Tibial nerve (tissue), 4 donors: ENCODE measurements at regions not wholly inside any gene's neighbourhood (a gene's known extent, or its start where the extent isn't known, plus 50 kb on each side); places are given as distances from the start of the nearest gene placed in this dataset.

Experiments
- CTCF ChIP-seq, 5 experiments: fragments of 200-600 bp in 3 of 5; fragments of 450-650 bp in 2 of 5; sonication (generic) in 3 of 5; IDR thresholded peaks; one replicate each; pipeline ENCODE4 v1.5.1; 2016 to 2019; ENCODE audit warnings: antibody characterized with exemption in 5 of 5, mild to moderate bottlenecking in 3 of 5, moderate library complexity in 2 of 5
- EP300 ChIP-seq, 2 donors: sonication (generic); formaldehyde crosslinking; IDR thresholded peaks; one replicate each; pipeline ENCODE4 v1.6.1; 2017; ENCODE audit warnings: antibody characterized with exemption in 2 of 2, mild to moderate bottlenecking in 1 of 2
- POLR2A ChIP-seq, 2 donors: fragments of 450-650 bp; IDR thresholded peaks; one replicate each; pipeline ENCODE4 v1.6.1; 2017; ENCODE audit warnings: antibody characterized with exemption in 2 of 2, mild to moderate bottlenecking in 2 of 2, moderate library complexity in 2 of 2

DNA sequence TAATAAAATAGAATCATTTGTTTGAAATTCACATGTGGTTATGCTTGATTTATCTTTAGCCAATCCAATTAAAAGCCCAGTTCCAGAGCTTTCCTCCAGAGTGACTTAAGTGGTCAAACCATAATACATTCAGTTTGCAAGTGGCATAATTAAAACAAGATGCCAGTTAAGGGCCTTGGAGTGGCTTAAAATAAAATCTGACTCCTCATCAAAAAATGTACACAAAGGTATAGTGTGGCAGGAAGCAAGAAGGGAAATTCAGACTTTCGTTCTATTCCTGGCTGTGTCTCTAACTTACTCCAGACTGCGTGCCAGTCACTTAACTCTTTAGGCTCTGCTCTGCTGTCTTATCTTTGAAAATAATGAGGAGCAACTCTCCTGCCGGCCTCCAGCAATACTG is 215.9 kb upstream of the PRNP start:
- TF ChIP-seq CTCF (IDR thresholded peaks at IDR 0.05) (no peak), POLR2A (IDR thresholded peaks at IDR 0.05) (no peak), EP300 (IDR thresholded peaks at IDR 0.05) (no peak)
